Activated CD8-positive, alpha-beta T cell treated with anti-CD3 and anti-CD28 coated beads for 36 hours (primary cell): ENCODE measurements at regions not wholly inside any gene's neighbourhood (a gene's known extent, or its start where the extent isn't known, plus 50 kb on each side); places are given as distances from the start of the nearest gene placed in this dataset.

ENCODE experiments used
- ATAC-seq: fragments of 200-7000 bp; cut with Tn5 transposase; one replicate; pipeline ENCODE4 v1.10.0; 2021; ENCODE audit warnings: mild to moderate bottlenecking, moderate library complexity
- CTCF ChIA-PET: fragments of 350-600 bp; sonication (Branson Sonifier 250); formaldehyde crosslinking; loops from one replicate; lab custom pipeline; 2021; ENCODE audit warnings: antibody characterized with exemption; lab: Charles Lee
- POLR2A ChIA-PET: fragments of 350-600 bp; sonication (Branson Sonifier 250); formaldehyde crosslinking; loops from one replicate; lab custom pipeline; 2021; ENCODE audit warnings: antibody characterized with exemption; lab: Charles Lee
- DNase-seq: peaks from one replicate; pipeline ENCODE4 v3.0.0-alpha.2; 2020
- H3K27ac Mint-ChIP-seq: one replicate; pipeline ENCODE4 v1.8.0; 2021; ENCODE audit warnings: mild to moderate bottlenecking, mixed read lengths
- H3K27me3 Mint-ChIP-seq: one replicate; pipeline ENCODE4 v1.8.0; 2021; ENCODE audit warnings: mixed read lengths
- H3K36me3 Mint-ChIP-seq: one replicate; pipeline ENCODE4 v1.8.0; 2021; ENCODE audit warnings: low read depth, mixed read lengths
- H3K4me1 Mint-ChIP-seq: one replicate; pipeline ENCODE4 v1.8.0; 2021; ENCODE audit warnings: low read depth, mixed read lengths
- H3K4me3 Mint-ChIP-seq: one replicate; pipeline ENCODE4 v1.8.0; 2021; ENCODE audit warnings: mild to moderate bottlenecking, moderate library complexity, mixed read lengths
- H3K9me3 Mint-ChIP-seq: one replicate; pipeline ENCODE4 v1.8.0; 2021; ENCODE audit warnings: mixed read lengths
- CTCF ChIP-seq: fragments of 200-600 bp; IDR thresholded peaks from one replicate; pipeline ENCODE4 v1.8.0; 2022; ENCODE audit warnings: antibody characterized with exemption, mild to moderate bottlenecking
- intact Hi-C: fragments of 100-400 bp; cut with micrococcal nuclease; formaldehyde crosslinking; loops from one replicate; pipeline ENCODE4 v1.10.0; 2022

- H3K9me3 Mint-ChIP-seq = peaks cover 2% of the 10 kb centered on the region
- intact Hi-C loops = no loop called here
- H3K4me1 Mint-ChIP-seq = no peaks in the 10 kb centered on the region
- POLR2A ChIA-PET = interaction anchor here (0.6 to 1.1 kb wide), 2 partner anchors 10 to 132 kb away, joined by 3 to 4 read pairs; no protein-coding TSS in a partner anchor
- CTCF ChIA-PET = no interaction called here
- H3K4me3 Mint-ChIP-seq = no peak overlapping the region
- ATAC-seq (no peak), DNase-seq (no peak)
- peaks cover 3% of the 10 kb centered on the region for H3K27me3 Mint-ChIP-seq
- no peaks in the 10 kb centered on the region for H3K36me3 Mint-ChIP-seq
- H3K27ac Mint-ChIP-seq = no peak overlapping the region
- TF ChIP-seq CTCF = no peak
Measured at GRCh38 chr16:8459085-8459733, 131.1 kb downstream of the TMEM114 start.

DNA sequence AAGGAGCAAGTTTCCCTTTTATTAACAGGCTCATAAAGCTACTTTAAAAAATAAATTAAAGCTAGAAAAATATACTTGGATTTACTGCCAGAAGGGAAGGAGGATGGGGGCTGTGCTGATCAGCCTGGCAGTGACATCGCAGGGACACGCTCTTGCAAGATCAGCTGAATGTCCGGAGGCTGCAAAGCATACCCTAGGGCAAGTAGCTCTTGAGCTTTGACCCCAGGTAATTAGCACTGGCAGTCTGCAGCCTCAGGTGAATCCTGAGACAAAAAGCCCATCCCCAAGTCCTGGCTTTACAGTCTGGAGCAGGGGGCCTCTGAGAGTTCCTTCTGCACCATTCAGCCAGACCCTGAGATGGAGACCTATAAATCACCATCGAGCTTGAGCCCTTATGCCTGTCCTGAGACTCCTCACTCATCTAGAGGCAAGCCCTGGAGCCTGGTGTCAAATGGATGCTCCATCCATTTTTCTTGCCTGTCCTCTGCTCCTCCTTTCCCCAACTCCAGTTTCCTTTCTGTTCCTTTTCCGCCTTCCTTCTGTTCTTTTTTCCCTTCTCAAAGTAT is 131.7 kb downstream of the TMEM114 start:
- peaks cover 3% of the 10 kb centered on the region for H3K27me3 Mint-ChIP-seq
- CTCF ChIA-PET = no interaction called here
- no peaks in the 10 kb centered on the region for H3K36me3 Mint-ChIP-seq
- no peak for TF ChIP-seq CTCF
- no peak overlapping the region for H3K4me3 Mint-ChIP-seq
- POLR2A ChIA-PET = interaction anchor here (1.1 kb wide), 1 partner anchor 11 kb away, joined by 4 read pairs; no protein-coding TSS in a partner anchor
- no peaks in the 10 kb centered on the region for H3K4me1 Mint-ChIP-seq
- intact Hi-C loops = no loop called here
- H3K27ac Mint-ChIP-seq = no peak overlapping the region
- ATAC-seq = no peak
- no peak for DNase-seq
- peaks cover 2% of the 10 kb centered on the region for H3K9me3 Mint-ChIP-seq

- H3K4me3 Mint-ChIP-seq = no peak overlapping the region
- TF ChIP-seq CTCF = no peak
- peaks cover 2% of the 10 kb centered on the region for H3K9me3 Mint-ChIP-seq
- no peak overlapping the region for H3K27ac Mint-ChIP-seq
- no peaks in the 10 kb centered on the region for H3K4me1 Mint-ChIP-seq
- intact Hi-C loops = no loop called here
- ChIA-PET CTCF (no interaction called here), POLR2A (interaction anchor here (0.6 kb wide), 1 partner anchor 400 kb away, joined by 3 read pairs; no protein-coding TSS in a partner anchor)
- H3K27me3 Mint-ChIP-seq = no peaks in the 10 kb centered on the region
- DNase-seq (no peak), ATAC-seq (no peak)
- no peaks in the 10 kb centered on the region for H3K36me3 Mint-ChIP-seq
Measured at GRCh38 chr16:8453359-8453758, 137.0 kb downstream of the TMEM114 start.

GRCh38 chr16:8452941-8453340 is 137.4 kb downstream of the TMEM114 start:
- H3K4me3 Mint-ChIP-seq = no peak overlapping the region
- intact Hi-C loops = no loop called here
- ChIA-PET POLR2A (interaction anchor here (0.6 kb wide), 1 partner anchor 400 kb away, joined by 3 read pairs; no protein-coding TSS in a partner anchor), CTCF (no interaction called here)
- H3K4me1 Mint-ChIP-seq = no peaks in the 10 kb centered on the region
- no peaks in the 10 kb centered on the region for H3K27me3 Mint-ChIP-seq
- H3K36me3 Mint-ChIP-seq = no peaks in the 10 kb centered on the region
- H3K27ac Mint-ChIP-seq = no peak overlapping the region
- peaks cover 2% of the 10 kb centered on the region for H3K9me3 Mint-ChIP-seq
- DNase-seq = no peak
- no peak for TF ChIP-seq CTCF
- no peak for ATAC-seq

- ChIA-PET POLR2A (interaction anchor here (1.7 kb wide), 1 partner anchor 9 kb away, joined by 3 read pairs; no protein-coding TSS in a partner anchor), CTCF (interaction anchor here (1.1 kb wide), 1 partner anchor 16 kb away, joined by 3 read pairs; no protein-coding TSS in a partner anchor)
- Mint-ChIP-seq H3K36me3 (no peaks in the 10 kb centered on the region), H3K4me3 (no peak overlapping the region), H3K27me3 (peaks cover 3% of the 10 kb centered on the region), H3K27ac (no peak overlapping the region), H3K9me3 (no peaks in the 10 kb centered on the region), H3K4me1 (no peaks in the 10 kb centered on the region)
- DNase-seq (no peak), ATAC-seq (no peak)
- intact Hi-C loops = no loop called here
- TF ChIP-seq CTCF = no peak
Measured at GRCh38 chr16:8436931-8437330, 153.4 kb downstream of the TMEM114 start.
